PC-9 (cell line): ENCODE measurements at regions not wholly inside any gene's neighbourhood (a gene's known extent, or its start where the extent isn't known, plus 50 kb on each side); places are given as distances from the start of the nearest gene placed in this dataset.

Source experiments
- CTCF ChIP-seq: fragments of 200-600 bp; sonication (generic); conservative IDR thresholded peaks from 2 replicates; pipeline ENCODE4 v1.6.1; 2017; ENCODE audit warnings: mixed run types, antibody characterized with exemption, mild to moderate bottlenecking, moderate library complexity
- EZH2 ChIP-seq: fragments of 200-600 bp; sonication (generic); IDR thresholded peaks from 2 replicates; pipeline ENCODE4 v1.8.0; 2017; ENCODE audit warnings: antibody characterized with exemption, low read depth

GRCh38 chr14:101109981-101110728 lies 206.6 kb upstream of the RTL1 start:
- TF ChIP-seq EZH2 (no peak), CTCF (no peak)
